ENCODE measurements at regions not wholly inside any gene's neighbourhood (a gene's known extent, or its start where the extent isn't known, plus 50 kb on each side); places are given as distances from the start of the nearest gene placed in this dataset.
A peak's percentile ranks its signal among the peaks of the same experiment; 100 is the strongest.

DNA sequence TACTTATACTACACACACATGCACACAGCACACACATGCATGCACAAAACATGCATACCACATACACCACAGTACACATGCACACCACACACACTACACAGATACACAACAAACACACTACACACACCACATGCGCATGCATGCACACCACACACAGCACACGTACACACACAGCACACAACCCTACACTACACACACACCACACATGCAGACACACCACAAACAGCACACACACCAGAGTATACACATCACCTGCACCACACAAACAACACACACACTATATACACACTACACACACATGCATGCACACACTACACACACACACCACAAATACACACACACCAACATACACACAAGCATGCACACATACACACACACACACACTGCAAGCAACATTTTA is 166.8 kb downstream of the AHSP start:
- Mint-ChIP-seq H3K36me3 (ENCODE audit: insufficient read depth) (no peaks in the 10 kb centered on the region), H3K4me1 (ENCODE audit: low read depth in 2 of 2) (peaks cover 0 to 2% of the 10 kb centered on the region in 2 donors), H3K27me3 (no peaks in the 10 kb centered on the region), H3K4me3 (no peak overlapping the region), H3K27ac (no peak overlapping the region), H3K9me3 (no peaks in the 10 kb centered on the region)
- DNase-seq (no peak), ATAC-seq (replicated peaks) (no peak)

DNA sequence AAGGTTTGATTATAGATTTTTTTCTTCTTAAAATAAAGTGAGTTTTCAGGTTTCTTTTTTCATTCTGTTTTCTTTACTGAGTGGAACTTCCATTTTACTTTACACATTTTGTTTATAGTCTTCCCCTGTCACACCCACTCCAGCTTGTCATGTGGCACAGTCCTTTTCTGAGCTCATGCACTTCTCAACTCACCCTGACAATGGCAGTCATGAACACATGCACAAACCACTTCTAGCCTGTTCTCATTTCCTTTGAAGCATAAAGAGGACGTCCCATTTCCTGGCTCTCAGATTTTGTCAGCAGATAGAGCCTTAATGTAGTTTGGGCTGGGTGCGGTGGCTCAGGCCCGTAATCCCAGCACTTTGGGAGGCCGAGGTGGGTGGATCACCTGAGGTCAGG is 168.0 kb downstream of the AHSP start:
- ATAC-seq (replicated peaks) (peak; percentile 91), DNase-seq (peak; percentile 53 to 56 (median 56))
- H3K4me1 Mint-ChIP-seq (ENCODE audit: low read depth in 2 of 2) = peaks cover 0 to 2% of the 10 kb centered on the region in 2 donors
- H3K27me3 Mint-ChIP-seq = no peaks in the 10 kb centered on the region
- H3K9me3 Mint-ChIP-seq = no peaks in the 10 kb centered on the region
- no peaks in the 10 kb centered on the region for H3K36me3 Mint-ChIP-seq (ENCODE audit: insufficient read depth)
- no peak overlapping the region for H3K4me3 Mint-ChIP-seq
- no peak overlapping the region for H3K27ac Mint-ChIP-seq

DNA sequence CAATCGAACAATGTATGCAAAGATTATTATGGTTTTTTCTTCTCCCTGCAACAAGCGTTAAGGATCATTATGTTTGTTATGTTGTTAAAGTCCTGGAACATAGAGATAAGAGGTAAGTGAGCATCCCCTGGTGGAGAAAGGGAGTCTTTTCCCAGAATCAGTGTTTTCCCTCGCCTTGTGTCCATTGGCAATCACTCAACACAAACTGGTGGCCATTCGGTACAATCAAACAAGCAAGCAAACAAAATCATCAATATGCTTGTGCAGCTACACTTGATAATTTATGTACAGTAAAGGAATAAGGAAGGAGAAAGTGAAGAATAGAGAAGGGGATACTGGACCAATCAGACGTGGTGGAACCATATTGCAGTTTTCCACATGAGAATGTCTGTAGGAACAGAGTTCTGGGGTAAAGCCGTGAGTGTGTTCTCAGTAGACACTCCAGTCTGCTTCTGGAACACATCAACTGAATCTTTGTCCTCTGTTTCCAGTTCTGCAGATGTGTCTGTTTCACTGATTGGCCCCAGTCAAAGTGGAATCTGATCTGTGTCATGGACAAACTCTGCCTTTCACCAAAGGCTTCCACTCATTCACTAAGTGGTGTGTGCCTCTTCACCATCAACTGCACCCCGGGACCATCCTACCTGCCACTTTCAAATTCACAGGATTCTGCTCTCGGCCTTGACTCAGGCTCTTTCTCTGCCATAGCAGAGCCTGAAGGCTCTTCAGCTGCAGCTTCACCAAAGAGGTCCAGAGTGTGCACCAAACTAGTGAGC is 169.5 kb downstream of the AHSP start:
- Mint-ChIP-seq H3K4me1 (ENCODE audit: low read depth in 2 of 2) (peaks cover 13 to 15% of the 10 kb centered on the region in 2 donors), H3K9me3 (no peaks in the 10 kb centered on the region), H3K36me3 (ENCODE audit: insufficient read depth) (peaks cover 14% of the 10 kb centered on the region), H3K4me3 (no peak overlapping the region), H3K27me3 (no peaks in the 10 kb centered on the region), H3K27ac (no peak overlapping the region)
- DNase-seq (no peak), ATAC-seq (replicated peaks) (no peak)

DNA sequence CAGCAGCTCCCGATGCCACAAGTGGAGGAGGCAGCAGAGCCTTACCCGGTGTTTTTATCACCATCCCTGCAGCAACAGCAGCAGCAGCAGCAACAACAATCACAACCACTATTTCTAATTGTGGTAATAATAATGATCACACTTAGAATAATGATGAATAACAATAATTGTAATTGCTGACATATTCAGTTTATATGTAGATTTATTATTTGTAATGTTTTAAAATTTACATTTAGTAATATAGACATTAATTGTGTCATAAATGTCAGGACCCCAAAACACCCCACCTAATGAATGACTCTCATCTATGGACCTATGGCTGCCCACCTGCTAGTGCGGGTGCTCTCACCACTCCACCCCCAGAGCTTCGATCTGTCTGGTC is 170.0 kb downstream of the AHSP start:
- Mint-ChIP-seq H3K36me3 (ENCODE audit: insufficient read depth) (peaks cover 17% of the 10 kb centered on the region), H3K4me1 (ENCODE audit: low read depth in 2 of 2) (peaks cover 19 to 21% of the 10 kb centered on the region in 2 donors), H3K27ac (no peak overlapping the region), H3K4me3 (no peak overlapping the region), H3K27me3 (no peaks in the 10 kb centered on the region), H3K9me3 (no peaks in the 10 kb centered on the region)
- no peak for DNase-seq
- ATAC-seq (replicated peaks) = no peak

DNA sequence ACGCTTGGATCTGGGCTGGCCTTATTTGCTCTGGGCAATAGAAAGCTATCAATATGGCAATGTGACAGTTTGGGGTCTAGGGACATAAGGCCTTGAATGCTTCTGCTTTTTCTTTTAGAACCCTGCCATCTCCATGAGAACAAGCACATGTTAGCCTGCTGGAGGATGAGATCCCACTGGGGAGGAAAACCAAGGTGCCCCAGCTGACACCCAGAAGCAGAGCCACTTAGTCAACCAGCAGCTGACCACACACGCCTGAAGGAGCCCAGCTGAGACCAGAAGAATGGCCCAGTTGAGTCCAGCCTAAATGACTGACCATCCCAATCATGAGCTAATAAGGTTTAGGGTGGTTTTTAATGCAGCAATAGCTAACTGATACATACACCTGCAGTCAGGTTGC is 171.2 kb downstream of the AHSP start:
- Mint-ChIP-seq H3K27me3 (no peaks in the 10 kb centered on the region), H3K27ac (no peak overlapping the region), H3K9me3 (no peaks in the 10 kb centered on the region), H3K36me3 (ENCODE audit: insufficient read depth) (peaks cover 28% of the 10 kb centered on the region), H3K4me1 (ENCODE audit: low read depth in 2 of 2) (peaks cover 23 to 28% of the 10 kb centered on the region in 2 donors), H3K4me3 (no peak overlapping the region)
- no peak for ATAC-seq (replicated peaks)
- DNase-seq = no peak

DNA sequence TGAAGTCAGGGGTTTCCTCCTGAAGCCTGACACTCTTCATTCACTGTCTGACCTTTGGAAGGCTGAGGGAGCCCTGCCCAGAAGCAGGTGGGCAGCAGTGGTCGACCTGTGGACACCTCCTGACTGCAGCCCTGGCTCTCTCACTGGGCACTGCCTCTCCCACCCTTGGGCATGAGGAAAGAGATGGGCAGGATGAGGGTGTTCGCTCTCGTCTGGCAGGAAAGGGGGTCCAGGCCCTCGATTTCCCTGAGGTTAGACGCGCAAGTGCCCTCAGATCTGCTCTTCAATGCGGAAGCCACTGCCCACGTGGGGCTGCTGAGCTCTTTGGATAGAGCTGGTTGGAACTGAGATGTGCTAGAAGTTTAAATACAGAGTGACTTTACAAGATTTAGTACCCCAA is 171.9 kb downstream of the AHSP start:
- Mint-ChIP-seq H3K27me3 (no peaks in the 10 kb centered on the region), H3K9me3 (no peaks in the 10 kb centered on the region), H3K27ac (peak overlapping the region in 1 of 2 donors; percentile 96), H3K36me3 (ENCODE audit: insufficient read depth) (peaks cover 35% of the 10 kb centered on the region), H3K4me1 (ENCODE audit: low read depth in 2 of 2) (peaks cover 23 to 28% of the 10 kb centered on the region in 2 donors), H3K4me3 (peak overlapping the region; percentile 89 to 91)
- no peak for ATAC-seq (replicated peaks)
- no peak for DNase-seq

DNA sequence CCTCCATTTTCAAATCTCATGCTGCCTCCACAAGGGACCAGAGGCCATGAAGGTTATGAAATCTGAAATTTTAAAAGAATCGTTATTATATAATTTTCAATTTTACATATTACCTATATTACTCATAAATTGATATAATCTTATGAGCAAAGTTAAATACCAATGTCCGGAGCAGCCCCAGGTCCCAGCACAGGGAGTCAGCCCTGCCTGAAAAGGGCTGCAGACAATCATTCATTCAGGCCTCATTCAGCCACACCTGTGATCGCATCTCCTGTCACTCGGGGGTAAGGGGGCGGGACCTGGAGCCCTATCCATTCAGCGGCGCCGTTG is 172.5 kb downstream of the AHSP start:
- H3K27ac Mint-ChIP-seq = peak overlapping the region; percentile 93 to 96
- H3K4me3 Mint-ChIP-seq = peak overlapping the region; percentile 89 to 91
- H3K27me3 Mint-ChIP-seq = no peaks in the 10 kb centered on the region
- DNase-seq (no peak), ATAC-seq (replicated peaks) (no peak)
- H3K36me3 Mint-ChIP-seq (ENCODE audit: insufficient read depth) = peaks cover 41% of the 10 kb centered on the region
- no peaks in the 10 kb centered on the region for H3K9me3 Mint-ChIP-seq
- H3K4me1 Mint-ChIP-seq (ENCODE audit: low read depth in 2 of 2) = peaks cover 23 to 28% of the 10 kb centered on the region in 2 donors

DNA sequence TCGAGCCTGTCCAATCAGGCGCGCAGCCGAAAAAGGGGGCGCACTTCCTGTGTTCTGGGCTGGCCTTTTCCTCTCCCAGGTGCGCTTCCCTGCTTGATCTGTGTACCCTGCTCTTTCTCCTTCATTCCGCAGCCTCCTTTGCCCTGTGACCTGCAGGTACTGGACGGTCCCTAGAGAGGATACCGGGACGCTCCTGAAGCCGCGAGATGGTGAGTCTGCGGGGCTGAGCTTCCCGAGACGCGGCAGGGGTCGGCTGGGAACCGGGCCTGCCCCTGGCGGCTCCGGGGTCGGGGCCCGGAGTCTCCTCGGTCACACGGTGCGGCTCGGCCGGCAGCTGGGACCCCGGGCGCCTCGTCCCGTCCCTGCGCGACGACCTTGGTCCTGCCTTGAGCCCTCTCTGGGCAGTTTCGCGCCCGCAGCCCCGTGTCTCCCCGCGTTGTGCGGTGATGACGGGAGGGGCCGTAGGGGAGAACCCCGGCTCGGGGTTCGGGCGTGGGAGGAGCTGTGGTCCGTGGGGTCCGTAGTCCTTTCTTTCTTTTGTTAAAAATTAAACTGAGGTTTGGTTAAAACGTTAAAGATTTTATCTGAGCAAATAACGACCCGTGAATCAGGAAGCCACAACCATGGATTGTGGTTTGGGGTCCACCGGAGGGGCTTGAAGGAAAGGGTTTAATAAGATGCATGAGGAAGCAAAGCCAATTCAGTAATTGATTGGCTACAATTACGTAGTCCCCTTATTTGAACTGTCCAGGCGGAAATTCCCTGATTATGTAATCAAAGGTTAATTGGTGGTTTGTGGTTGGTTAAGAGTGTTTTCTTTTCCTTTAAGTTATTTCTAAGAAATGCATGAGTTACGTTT is 172.8 kb upstream of the ZNF267 start:
- DNase-seq (peak; percentile 81 to 83 (median 81)), ATAC-seq (replicated peaks) (peak; percentile 72)
- no peaks in the 10 kb centered on the region for H3K27me3 Mint-ChIP-seq
- H3K36me3 Mint-ChIP-seq (ENCODE audit: insufficient read depth) = peaks cover 47% of the 10 kb centered on the region
- peak overlapping the region; percentile 93 to 96 for H3K27ac Mint-ChIP-seq
- H3K9me3 Mint-ChIP-seq = no peaks in the 10 kb centered on the region
- peaks cover 23 to 28% of the 10 kb centered on the region in 2 donors for H3K4me1 Mint-ChIP-seq (ENCODE audit: low read depth in 2 of 2)
- peak overlapping the region; percentile 89 to 91 for H3K4me3 Mint-ChIP-seq

DNA sequence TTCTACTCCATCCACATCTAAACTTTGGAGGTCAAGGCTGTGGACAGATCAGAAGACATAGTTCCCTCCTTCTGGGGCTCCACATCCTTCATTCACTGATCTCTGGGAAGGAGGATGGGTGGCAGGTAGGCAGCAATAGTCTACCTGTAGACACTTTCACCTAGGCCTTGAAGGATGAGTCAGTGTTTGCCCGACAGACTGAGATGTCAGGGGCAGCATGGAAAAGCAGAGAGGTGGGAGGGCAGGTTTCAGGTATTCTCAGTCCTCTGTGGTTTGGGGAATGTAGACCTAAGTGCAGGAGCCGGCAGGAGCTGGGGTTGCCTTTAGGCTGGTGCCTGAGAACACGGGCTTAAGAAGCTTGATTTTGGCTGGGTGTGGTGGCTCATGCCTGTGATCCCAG is 171.9 kb upstream of the ZNF267 start:
- Mint-ChIP-seq H3K27ac (peak overlapping the region; percentile 93 to 96), H3K4me1 (ENCODE audit: low read depth in 2 of 2) (peaks cover 23 to 31% of the 10 kb centered on the region in 2 donors), H3K4me3 (peak overlapping the region; percentile 89 to 91), H3K27me3 (no peaks in the 10 kb centered on the region), H3K9me3 (no peaks in the 10 kb centered on the region), H3K36me3 (ENCODE audit: insufficient read depth) (peaks cover 57% of the 10 kb centered on the region)
- ATAC-seq (replicated peaks) = no peak
- no peak for DNase-seq

DNA sequence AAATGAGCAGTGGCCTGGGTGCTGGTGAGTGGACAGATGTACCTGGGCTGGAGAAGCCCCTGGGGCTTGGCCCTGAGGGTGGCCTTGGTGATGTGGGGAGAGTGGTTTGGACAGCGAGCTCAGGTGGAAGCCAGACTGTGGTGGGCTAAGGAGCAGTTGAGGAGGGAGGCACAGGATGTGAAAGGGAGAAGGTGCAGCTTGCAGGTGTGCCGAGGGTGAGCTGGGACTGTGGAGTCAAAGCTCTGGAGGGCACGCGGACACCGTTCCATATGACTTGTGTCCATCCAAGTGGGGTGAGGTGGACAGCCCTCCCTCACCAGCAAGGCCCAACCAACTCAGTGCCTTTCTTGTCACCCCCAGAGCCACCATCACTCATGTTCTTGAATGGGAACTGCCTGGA is 170.8 kb upstream of the ZNF267 start:
- H3K27ac Mint-ChIP-seq = peak overlapping the region; percentile 93 to 96
- ATAC-seq (replicated peaks) (no peak), DNase-seq (no peak)
- H3K4me3 Mint-ChIP-seq = peak overlapping the region; percentile 89 to 91
- H3K9me3 Mint-ChIP-seq = no peaks in the 10 kb centered on the region
- peaks cover 67% of the 10 kb centered on the region for H3K36me3 Mint-ChIP-seq (ENCODE audit: insufficient read depth)
- H3K27me3 Mint-ChIP-seq = no peaks in the 10 kb centered on the region
- peaks cover 30 to 33% of the 10 kb centered on the region in 2 donors for H3K4me1 Mint-ChIP-seq (ENCODE audit: low read depth in 2 of 2)

DNA sequence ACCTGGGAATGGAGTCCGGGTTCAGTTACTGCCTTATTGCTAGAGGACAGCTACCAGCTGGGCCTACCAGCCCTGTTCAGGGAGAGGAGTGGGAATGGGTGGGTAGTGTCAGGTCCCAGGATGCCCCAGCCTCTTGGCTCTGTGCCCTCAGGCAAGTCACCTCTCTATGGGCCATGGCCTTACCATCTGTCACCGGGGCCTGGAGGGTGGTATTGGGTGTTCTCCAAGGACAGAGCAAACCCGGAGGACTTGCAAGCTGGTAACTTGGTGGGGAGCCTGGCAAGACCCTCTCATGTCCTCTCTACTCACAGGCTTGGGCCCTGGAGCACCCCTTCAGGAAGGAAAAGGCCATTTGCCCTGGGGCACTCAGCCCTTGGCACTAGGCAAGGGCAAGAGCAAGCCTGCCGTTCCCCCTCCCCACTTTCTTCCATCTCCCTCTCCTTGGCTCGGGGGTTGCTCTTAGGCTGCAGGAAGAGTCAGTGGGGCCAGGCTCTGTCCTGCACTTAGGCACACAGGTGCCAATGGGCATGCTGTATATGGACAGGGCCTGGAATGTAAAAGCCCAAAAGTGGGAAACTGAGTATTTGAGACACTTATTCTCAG is 170.0 kb upstream of the ZNF267 start:
- peaks cover 33 to 41% of the 10 kb centered on the region in 2 donors for H3K4me1 Mint-ChIP-seq (ENCODE audit: low read depth in 2 of 2)
- H3K9me3 Mint-ChIP-seq = no peaks in the 10 kb centered on the region
- DNase-seq = no peak
- ATAC-seq (replicated peaks) = no peak
- H3K36me3 Mint-ChIP-seq (ENCODE audit: insufficient read depth) = peaks cover 75% of the 10 kb centered on the region
- no peak overlapping the region for H3K4me3 Mint-ChIP-seq
- H3K27me3 Mint-ChIP-seq = no peaks in the 10 kb centered on the region
- H3K27ac Mint-ChIP-seq = peak overlapping the region in 1 of 2 donors; percentile 96

DNA sequence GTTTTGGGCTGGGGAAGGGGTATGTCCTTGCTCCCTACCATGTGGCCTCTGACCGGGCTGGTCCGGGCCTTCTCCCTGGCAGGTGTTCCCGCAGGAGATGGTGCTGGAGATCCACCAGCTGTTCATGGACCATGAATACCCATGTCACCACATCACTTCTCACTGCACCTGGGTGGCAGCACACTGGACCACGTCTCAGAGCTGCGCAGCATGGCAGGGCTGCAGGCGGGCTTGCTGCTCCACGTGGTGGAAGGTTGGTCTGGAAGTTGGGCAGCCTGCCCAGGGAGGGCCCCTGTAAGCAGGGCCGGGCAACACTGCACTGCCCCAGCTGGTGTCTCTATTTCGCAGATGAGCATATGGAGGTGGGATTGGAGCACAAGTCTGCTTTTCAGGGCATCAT is 169.5 kb upstream of the ZNF267 start:
- ATAC-seq (replicated peaks) (no peak), DNase-seq (no peak)
- peaks cover 33 to 41% of the 10 kb centered on the region in 2 donors for H3K4me1 Mint-ChIP-seq (ENCODE audit: low read depth in 2 of 2)
- peak overlapping the region in 1 of 2 donors; percentile 96 for H3K27ac Mint-ChIP-seq
- peaks cover 75% of the 10 kb centered on the region for H3K36me3 Mint-ChIP-seq (ENCODE audit: insufficient read depth)
- H3K9me3 Mint-ChIP-seq = no peaks in the 10 kb centered on the region
- no peaks in the 10 kb centered on the region for H3K27me3 Mint-ChIP-seq
- H3K4me3 Mint-ChIP-seq = no peak overlapping the region

DNA sequence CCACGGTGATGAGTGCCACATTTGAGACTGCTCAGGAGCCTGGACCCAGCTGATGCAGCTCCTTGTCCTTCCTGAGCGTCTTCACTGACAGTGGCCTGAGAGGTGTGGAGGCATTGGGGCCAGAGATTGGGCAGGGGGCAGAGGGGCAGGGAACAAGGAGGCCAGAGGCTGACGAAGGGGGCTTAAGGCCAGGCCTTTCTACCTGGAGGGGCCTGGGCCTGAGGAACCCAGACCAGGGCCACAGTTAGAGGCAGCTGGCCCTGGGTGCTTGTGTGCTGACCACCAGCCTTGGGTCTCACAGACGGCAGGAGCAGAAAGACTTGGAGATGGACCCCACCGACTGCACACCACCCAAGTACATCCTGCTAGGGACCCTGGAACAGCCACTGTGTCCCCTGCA is 168.2 kb upstream of the ZNF267 start:
- no peak overlapping the region for H3K4me3 Mint-ChIP-seq
- H3K36me3 Mint-ChIP-seq (ENCODE audit: insufficient read depth) = peaks cover 87% of the 10 kb centered on the region
- H3K27me3 Mint-ChIP-seq = no peaks in the 10 kb centered on the region

More for the DNA sequence above, 168.2 kb upstream of the ZNF267 start:
- ATAC-seq (replicated peaks) (no peak), DNase-seq (no peak)
- peaks cover 36 to 48% of the 10 kb centered on the region in 2 donors for H3K4me1 Mint-ChIP-seq (ENCODE audit: low read depth in 2 of 2)
- H3K9me3 Mint-ChIP-seq = no peaks in the 10 kb centered on the region
- peak overlapping the region; percentile 22 to 63 for H3K27ac Mint-ChIP-seq

Measured in effector memory CD8-positive, alpha-beta T cell (primary cell).